Trophoblast cell (in vitro differentiated cells and primary cell): ENCODE measurements at regions not wholly inside any gene's neighbourhood (a gene's known extent, or its start where the extent isn't known, plus 50 kb on each side); places are given as distances from the start of the nearest gene placed in this dataset.

Experiments used
- DNase-seq, 2 donors: peaks; one replicate each; pipeline ENCODE4 v3.0.0-alpha.2; 2016
- H2AFZ ChIP-seq: 2 replicates; pipeline ENCODE4 v1.6.1; 2013; ENCODE audit warnings: low read length, moderate library complexity, mild to moderate bottlenecking; ENCODE audit not compliant: insufficient read depth, poor library complexity
- H2AK5ac ChIP-seq: 2 replicates; pipeline ENCODE4 v1.6.1; 2013; ENCODE audit warnings: mild to moderate bottlenecking, low read length
- H2BK120ac ChIP-seq: 2 replicates; pipeline ENCODE4 v1.6.1; 2013; ENCODE audit warnings: low read length, mild to moderate bottlenecking, moderate library complexity; ENCODE audit not compliant: insufficient read depth, poor library complexity
- H2BK12ac ChIP-seq: 2 replicates; pipeline ENCODE4 v1.6.1; 2013; ENCODE audit warnings: mild to moderate bottlenecking, low read length, moderate library complexity
- H2BK5ac ChIP-seq: 2 replicates; pipeline ENCODE4 v1.6.1; 2013; ENCODE audit warnings: low read length, low read depth, moderate library complexity, mild to moderate bottlenecking; ENCODE audit not compliant: poor library complexity
- H3K14ac ChIP-seq: 2 replicates; pipeline ENCODE4 v1.6.1; 2013; ENCODE audit warnings: mild to moderate bottlenecking, low read length
- H3K18ac ChIP-seq: 2 replicates; pipeline ENCODE4 v1.6.1; 2013; ENCODE audit warnings: mild to moderate bottlenecking, low read length
- H3K23ac ChIP-seq: 2 replicates; pipeline ENCODE4 v1.6.1; 2013; ENCODE audit warnings: low read length
- H3K27ac ChIP-seq: 2 replicates; pipeline ENCODE4 v1.5.1; 2013; ENCODE audit warnings: low read depth, mild to moderate bottlenecking, inconsistent platforms, low read length, moderate library complexity
- H3K27me3 ChIP-seq: 2 replicates; pipeline ENCODE4 v1.6.1; 2013; ENCODE audit warnings: inconsistent platforms, mild to moderate bottlenecking, low read length, moderate library complexity; ENCODE audit not compliant: insufficient read depth
- H3K36me3 ChIP-seq, 2 experiments: 1 replicate in 1 of 2; 2 replicates in 1 of 2; pipeline ENCODE4 v1.6.1; 2013; ENCODE audit warnings: low read length in 2 of 2, mild to moderate bottlenecking in 2 of 2, moderate library complexity in 1 of 2; ENCODE audit not compliant: insufficient read depth in 2 of 2, control insufficient read depth in 1 of 2
- H3K4ac ChIP-seq: 2 replicates; pipeline ENCODE4 v1.6.1; 2013; ENCODE audit warnings: low read depth, mild to moderate bottlenecking, low read length, moderate library complexity
- H3K4me1 ChIP-seq, 2 experiments: 1 replicate in 1 of 2; 2 replicates in 1 of 2; pipeline ENCODE4 v1.6.1; 2013; ENCODE audit warnings: low read length in 2 of 2, mild to moderate bottlenecking in 2 of 2, moderate library complexity in 1 of 2; ENCODE audit not compliant: insufficient read depth in 2 of 2, control insufficient read depth in 1 of 2
- H3K4me2 ChIP-seq: 2 replicates; pipeline ENCODE4 v1.6.1; 2013; ENCODE audit warnings: inconsistent platforms, mild to moderate bottlenecking, low read length, moderate library complexity
- H3K4me3 ChIP-seq: 2 replicates; pipeline ENCODE4 v1.5.1; 2013; ENCODE audit warnings: mild to moderate bottlenecking, low read depth, low read length, inconsistent platforms
- H3K79me1 ChIP-seq: one replicate; pipeline ENCODE4 v1.6.1; 2013; ENCODE audit warnings: low read length
- H3K79me2 ChIP-seq: 2 replicates; pipeline ENCODE4 v1.6.1; 2013; ENCODE audit warnings: low read length, mild to moderate bottlenecking; ENCODE audit not compliant: control insufficient read depth, insufficient read depth, poor library complexity
- H3K9ac ChIP-seq: 2 replicates; pipeline ENCODE4 v1.6.1; 2013; ENCODE audit warnings: mild to moderate bottlenecking, low read length
- H3K9me3 ChIP-seq: 2 replicates; pipeline ENCODE4 v1.6.1; 2013; ENCODE audit warnings: low read depth, mild to moderate bottlenecking, control low read depth, inconsistent platforms, low read length; ENCODE audit not compliant: insufficient read depth
- H4K12ac ChIP-seq: 2 replicates; pipeline ENCODE4 v1.6.1; 2013; ENCODE audit warnings: low read depth, mild to moderate bottlenecking, low read length, moderate library complexity
- H4K8ac ChIP-seq: 2 replicates; pipeline ENCODE4 v1.6.1; 2013; ENCODE audit warnings: low read depth, mild to moderate bottlenecking, low read length, moderate library complexity
- H4K91ac ChIP-seq: one replicate; pipeline ENCODE4 v1.6.1; 2013; ENCODE audit warnings: low read depth, mild to moderate bottlenecking, low read length, moderate library complexity
- WGBS: extraction: QIAGEN DNeasy Blood & Tissue Kit; methylation state at CpG from one replicate; pipeline ENCODE4 v1.1.7; 2013; ENCODE audit warnings: missing lambda C conversion rate; ENCODE audit not compliant: insufficient read length, insufficient coverage; ENCODE audit errors: extremely low coverage; 5-methylcytosine and 5-hydroxymethylcytosine counted together

DNA sequence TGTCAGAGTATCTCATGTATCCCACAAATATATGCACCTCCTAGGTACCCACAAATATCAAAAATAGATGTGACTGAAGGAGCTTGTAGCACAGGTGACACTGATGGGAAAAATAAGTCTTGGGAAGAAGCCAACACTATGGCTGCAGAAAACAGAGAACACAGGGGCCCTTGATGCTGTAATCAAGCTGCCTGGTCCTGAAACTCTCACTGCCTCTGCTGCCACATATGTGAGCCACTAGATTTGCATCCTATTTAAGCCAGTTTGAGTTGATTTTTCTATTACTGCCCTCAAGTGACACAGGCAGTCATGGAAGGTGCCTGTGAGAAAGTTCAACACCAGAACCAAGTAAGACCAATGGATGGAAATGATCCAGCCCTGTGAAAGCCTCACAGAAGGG lies 720.8 kb downstream of the UQCRFS1 start:
- no peak overlapping the region for H3K4ac ChIP-seq

DNA sequence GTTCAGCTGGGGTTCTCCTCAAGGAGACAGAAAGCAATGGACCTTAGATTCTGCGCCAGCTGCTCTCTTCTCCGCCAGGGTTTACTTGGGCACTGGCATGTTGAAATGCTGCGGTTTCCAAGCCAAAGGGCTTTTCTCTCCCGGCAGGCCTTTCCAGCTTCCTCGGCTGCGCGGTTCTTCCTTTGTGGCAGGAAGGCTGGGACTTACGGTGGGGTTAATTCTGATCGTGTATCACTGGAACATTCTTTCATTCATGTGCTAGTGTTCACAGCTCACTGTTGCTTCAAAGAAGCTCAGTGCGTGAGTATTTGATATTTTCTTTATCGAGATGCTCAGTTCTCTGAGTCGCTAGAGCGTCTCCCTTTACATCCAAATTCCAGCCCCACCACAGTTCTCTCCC lies 723.2 kb downstream of the UQCRFS1 start:
- no peaks in the 10 kb centered on the region for H3K79me1 ChIP-seq
- no peak overlapping the region for H2AFZ ChIP-seq
- H3K4me2 ChIP-seq, result no peak overlapping the region
- H3K79me2 ChIP-seq, result no peaks in the 10 kb centered on the region
- no peak overlapping the region for H3K18ac ChIP-seq
- WGBS, result no CpG with 5 or more reads among the region's 13 CpGs
- H2BK5ac ChIP-seq, result no peak overlapping the region
- no peak overlapping the region for H3K4me3 ChIP-seq
- no peak overlapping the region for H3K23ac ChIP-seq
- no peak overlapping the region for H2AK5ac ChIP-seq
- no peak overlapping the region for H3K4ac ChIP-seq
- H3K9me3 ChIP-seq, result no peaks in the 10 kb centered on the region
- H2BK120ac ChIP-seq, result no peak overlapping the region
- no peak overlapping the region for H4K91ac ChIP-seq
- peaks cover 0 to 7% of the 10 kb centered on the region in 2 experiments for H3K4me1 ChIP-seq
- peaks cover 0 to 2% of the 10 kb centered on the region in 2 experiments for H3K36me3 ChIP-seq
- H3K27ac ChIP-seq, result no peak overlapping the region
- DNase-seq, result no peak
- H3K27me3 ChIP-seq, result no peaks in the 10 kb centered on the region
- no peak overlapping the region for H3K9ac ChIP-seq
- no peak overlapping the region for H4K8ac ChIP-seq
- H4K12ac ChIP-seq, result no peak overlapping the region
- no peak overlapping the region for H2BK12ac ChIP-seq
- H3K14ac ChIP-seq, result no peak overlapping the region

More for the DNA sequence above, 720.8 kb downstream of the UQCRFS1 start:
- Histone ChIP-seq H2BK120ac (no peak overlapping the region), H3K4me2 (no peak overlapping the region), H3K9ac (no peak overlapping the region), H4K8ac (no peak overlapping the region), H2AFZ (no peak overlapping the region), H2BK5ac (no peak overlapping the region), H3K27me3 (no peaks in the 10 kb centered on the region), H3K14ac (no peak overlapping the region), H3K23ac (no peak overlapping the region), H3K18ac (no peak overlapping the region), H2BK12ac (no peak overlapping the region), H3K4me3 (no peak overlapping the region), H3K9me3 (no peaks in the 10 kb centered on the region), H3K36me3 (peaks cover 0 to 2% of the 10 kb centered on the region in 2 experiments), H4K12ac (no peak overlapping the region), H3K79me1 (no peaks in the 10 kb centered on the region), H3K4me1 (peaks cover 0 to 7% of the 10 kb centered on the region in 2 experiments), H3K27ac (no peak overlapping the region), H2AK5ac (no peak overlapping the region), H3K79me2 (no peaks in the 10 kb centered on the region), H4K91ac (no peak overlapping the region)
- DNase-seq, result no peak

GRCh38 chr19:28489126-28489660 lies 723.8 kb downstream of the UQCRFS1 start:
- Histone ChIP-seq H3K4ac (no peak overlapping the region), H3K14ac (no peak overlapping the region), H4K12ac (no peak overlapping the region), H3K4me2 (no peak overlapping the region), H2BK5ac (no peak overlapping the region), H3K9me3 (no peaks in the 10 kb centered on the region), H3K4me1 (peaks cover 0 to 5% of the 10 kb centered on the region in 2 experiments), H3K79me1 (no peaks in the 10 kb centered on the region), H3K4me3 (no peak overlapping the region), H3K27ac (no peak overlapping the region), H4K8ac (no peak overlapping the region), H3K23ac (no peak overlapping the region), H3K18ac (no peak overlapping the region), H3K36me3 (peaks cover 0 to 2% of the 10 kb centered on the region in 2 experiments), H2AK5ac (no peak overlapping the region), H4K91ac (no peak overlapping the region), H3K27me3 (no peaks in the 10 kb centered on the region), H2BK12ac (no peak overlapping the region), H2AFZ (no peak overlapping the region), H3K9ac (no peak overlapping the region), H3K79me2 (no peaks in the 10 kb centered on the region), H2BK120ac (no peak overlapping the region)
- DNase-seq, result no peak
- no CpG with 5 or more reads among the region's 9 CpGs for WGBS

- no peaks in the 10 kb centered on the region for H3K27me3 ChIP-seq
- no peak overlapping the region for H4K8ac ChIP-seq
- no peak overlapping the region for H3K4me2 ChIP-seq
- WGBS, result no CpG with 5 or more reads among the region's 6 CpGs
- H2BK5ac ChIP-seq, result no peak overlapping the region
- H2AFZ ChIP-seq, result no peak overlapping the region
- no peak overlapping the region for H2BK12ac ChIP-seq
- H3K9ac ChIP-seq, result no peak overlapping the region
- H3K4ac ChIP-seq, result no peak overlapping the region
- H3K23ac ChIP-seq, result no peak overlapping the region
- H3K79me1 ChIP-seq, result no peaks in the 10 kb centered on the region
- no peak overlapping the region for H3K18ac ChIP-seq
- H4K91ac ChIP-seq, result no peak overlapping the region
- no peak for DNase-seq
- H3K14ac ChIP-seq, result no peak overlapping the region
- H3K36me3 ChIP-seq, result peaks cover 0 to 2% of the 10 kb centered on the region in 2 experiments
- no peak overlapping the region for H4K12ac ChIP-seq
- H3K27ac ChIP-seq, result no peak overlapping the region
- H3K9me3 ChIP-seq, result no peaks in the 10 kb centered on the region
- no peak overlapping the region for H2BK120ac ChIP-seq
- H2AK5ac ChIP-seq, result no peak overlapping the region
- no peaks in the 10 kb centered on the region for H3K79me2 ChIP-seq
- H3K4me3 ChIP-seq, result no peak overlapping the region
- H3K4me1 ChIP-seq, result peaks cover 0 to 5% of the 10 kb centered on the region in 2 experiments
These were observed 725.0 kb downstream of the UQCRFS1 start for GRCh38 chr19:28487999-28488398.
